ENCODE measurements at regions not wholly inside any gene's neighbourhood (a gene's known extent, or its start where the extent isn't known, plus 50 kb on each side); places are given as distances from the start of the nearest gene placed in this dataset.

DNA sequence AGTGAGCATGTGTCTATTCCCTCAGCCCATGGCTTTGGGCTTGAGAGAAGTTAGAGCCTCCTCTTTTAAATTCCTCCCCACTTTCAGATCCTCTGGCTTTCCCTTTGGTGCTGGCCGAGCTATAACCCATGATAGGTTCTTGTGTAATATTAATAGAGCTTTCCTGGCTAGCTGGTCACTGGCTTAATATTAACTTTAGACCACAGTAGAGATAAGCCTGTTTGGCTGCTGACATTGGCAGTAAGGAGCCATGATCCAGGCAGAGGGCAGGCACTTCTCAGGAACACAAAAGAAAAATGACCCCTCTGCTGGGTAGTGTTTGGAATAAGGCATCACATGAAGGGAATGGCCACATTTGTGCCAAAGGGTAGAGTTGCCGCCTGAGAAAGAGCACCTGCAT lies 65.4 kb upstream of the UMPS start:
- Histone ChIP-seq H3K27me3 (ENCODE audit: control insufficient read depth, insufficient read depth, low read length) (no peaks in the 10 kb centered on the region), H3K9me3 (ENCODE audit: control insufficient read depth, low read length) (no peaks in the 10 kb centered on the region), H3K36me3 (ENCODE audit: control insufficient read depth, insufficient read depth, low read length) (peaks cover 11% of the 10 kb centered on the region), H3K9ac (ENCODE audit: low read length) (no peak overlapping the region), H3K4me1 (ENCODE audit: control insufficient read depth, insufficient read depth, low read length) (peaks cover 13% of the 10 kb centered on the region), H3K4me3 (ENCODE audit: low read length) (no peak overlapping the region)

DNA sequence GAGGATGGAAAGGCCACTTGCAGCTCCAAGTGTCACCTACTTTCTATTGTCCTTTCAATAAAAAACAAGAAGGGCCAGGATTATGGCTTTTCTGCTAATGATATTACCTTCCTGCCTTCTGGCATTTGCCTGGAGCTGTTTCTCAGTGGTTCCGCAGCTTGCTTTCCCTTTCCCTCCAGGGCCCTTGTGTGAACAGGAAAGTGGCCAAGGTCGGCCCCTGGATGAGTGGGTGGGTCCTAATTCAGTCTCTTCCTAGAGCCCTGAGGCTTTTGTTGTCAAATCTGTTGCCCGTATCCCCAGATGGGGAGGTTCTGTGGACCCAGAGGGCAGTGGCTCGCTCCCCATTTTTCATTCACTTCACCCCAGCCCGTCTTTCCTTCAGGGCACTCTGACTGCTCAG lies 64.2 kb upstream of the UMPS start:
- Histone ChIP-seq H3K36me3 (ENCODE audit: control insufficient read depth, insufficient read depth, low read length) (peaks cover 8% of the 10 kb centered on the region), H3K4me3 (ENCODE audit: low read length) (no peak overlapping the region), H3K9me3 (ENCODE audit: control insufficient read depth, low read length) (no peaks in the 10 kb centered on the region), H3K27me3 (ENCODE audit: control insufficient read depth, insufficient read depth, low read length) (no peaks in the 10 kb centered on the region), H3K4me1 (ENCODE audit: control insufficient read depth, insufficient read depth, low read length) (peaks cover 13% of the 10 kb centered on the region), H3K9ac (ENCODE audit: low read length) (no peak overlapping the region)

DNA sequence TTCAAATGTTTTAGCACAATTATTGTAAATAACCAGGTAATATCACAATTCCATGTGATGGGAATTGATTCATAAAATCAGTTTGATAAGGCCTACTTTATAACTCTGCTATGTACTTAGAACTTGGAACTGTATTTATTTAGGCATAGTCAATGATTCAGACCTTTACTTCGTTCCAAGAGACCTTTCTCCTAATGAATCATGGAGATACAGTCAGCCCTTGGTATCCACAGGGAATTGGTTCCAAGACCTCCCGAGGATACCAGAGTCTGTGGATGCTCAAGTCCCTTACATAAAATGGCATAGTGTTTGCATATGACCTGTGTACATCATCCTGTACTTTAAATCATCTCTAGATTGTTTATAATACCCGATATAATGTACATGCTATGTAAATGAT lies 60.8 kb upstream of the UMPS start:
- Histone ChIP-seq H3K4me3 (ENCODE audit: low read length) (no peak overlapping the region), H3K27me3 (ENCODE audit: control insufficient read depth, insufficient read depth, low read length) (no peaks in the 10 kb centered on the region), H3K9me3 (ENCODE audit: control insufficient read depth, low read length) (no peaks in the 10 kb centered on the region), H3K9ac (ENCODE audit: low read length) (no peak overlapping the region), H3K36me3 (ENCODE audit: control insufficient read depth, insufficient read depth, low read length) (no peaks in the 10 kb centered on the region), H3K4me1 (ENCODE audit: control insufficient read depth, insufficient read depth, low read length) (peaks cover 6% of the 10 kb centered on the region)

DNA sequence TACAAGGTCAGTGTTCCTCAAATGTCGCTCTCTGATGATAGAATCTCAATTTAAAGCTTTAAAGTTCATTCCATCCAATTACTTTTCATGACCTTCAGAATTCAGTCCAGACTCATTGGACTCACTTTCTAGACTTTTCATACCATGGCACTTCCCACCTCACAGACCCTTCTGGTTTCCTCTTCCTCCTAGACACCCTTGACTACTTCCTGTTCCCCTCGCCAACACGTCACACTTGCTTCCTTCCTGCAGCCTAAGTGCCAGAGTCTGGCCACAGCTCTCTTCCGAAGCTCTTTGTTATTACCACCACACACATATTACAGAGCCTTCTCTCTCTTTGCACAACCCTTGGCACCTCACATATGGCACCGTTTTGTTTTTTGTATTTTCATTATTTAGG lies 59.1 kb upstream of the UMPS start:
- no peaks in the 10 kb centered on the region for H3K36me3 ChIP-seq (ENCODE audit: control insufficient read depth, insufficient read depth, low read length)
- H3K4me3 ChIP-seq (ENCODE audit: low read length), result no peak overlapping the region
- H3K9ac ChIP-seq (ENCODE audit: low read length), result no peak overlapping the region

DNA sequence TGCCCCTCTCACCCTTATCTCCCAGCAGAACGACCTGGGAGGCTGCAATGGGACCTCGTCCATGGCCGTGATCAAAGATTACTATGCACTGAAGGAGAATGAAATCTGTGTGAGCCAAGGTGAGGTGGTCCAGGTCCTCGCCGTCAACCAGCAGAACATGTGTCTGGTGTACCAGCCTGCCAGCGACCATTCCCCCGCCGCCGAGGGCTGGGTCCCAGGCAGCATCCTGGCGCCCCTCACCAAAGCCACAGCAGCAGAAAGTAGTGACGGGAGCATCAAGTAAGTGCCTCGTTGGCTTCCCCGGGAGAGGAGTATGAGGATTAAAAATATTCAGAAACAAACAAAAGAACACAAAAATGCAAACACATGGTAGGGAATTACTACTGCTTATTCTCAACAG lies 55.9 kb upstream of the UMPS start:
- H3K36me3 ChIP-seq (ENCODE audit: control insufficient read depth, insufficient read depth, low read length), result no peaks in the 10 kb centered on the region

More for the DNA sequence above, 59.1 kb upstream of the UMPS start:
- H3K27me3 ChIP-seq (ENCODE audit: control insufficient read depth, insufficient read depth, low read length), result no peaks in the 10 kb centered on the region
- no peaks in the 10 kb centered on the region for H3K9me3 ChIP-seq (ENCODE audit: control insufficient read depth, low read length)
- no peaks in the 10 kb centered on the region for H3K4me1 ChIP-seq (ENCODE audit: control insufficient read depth, insufficient read depth, low read length)

DNA sequence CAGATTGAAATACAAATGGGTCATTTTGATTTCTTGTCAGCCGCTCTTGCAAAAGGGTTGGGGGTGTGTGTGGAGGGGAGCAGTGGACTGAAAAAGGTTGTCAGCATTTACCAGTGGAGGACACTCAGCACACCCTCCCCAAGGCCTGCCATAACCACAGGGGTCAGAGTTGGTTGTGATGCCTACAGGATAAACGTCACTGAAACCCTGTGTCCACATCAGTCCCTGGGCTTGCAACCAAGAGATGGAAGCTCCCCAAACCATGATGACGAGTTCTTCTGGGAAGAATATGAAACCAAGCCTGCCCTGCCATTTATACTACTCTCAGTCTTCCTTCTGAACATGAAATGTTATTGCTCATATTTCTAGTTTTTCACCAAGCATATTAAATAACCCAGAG lies 54.0 kb upstream of the UMPS start:
- Histone ChIP-seq H3K4me3 (ENCODE audit: low read length) (no peak overlapping the region), H3K4me1 (ENCODE audit: control insufficient read depth, insufficient read depth, low read length) (no peaks in the 10 kb centered on the region), H3K27me3 (ENCODE audit: control insufficient read depth, insufficient read depth, low read length) (no peaks in the 10 kb centered on the region), H3K9ac (ENCODE audit: low read length) (no peak overlapping the region), H3K36me3 (ENCODE audit: control insufficient read depth, insufficient read depth, low read length) (no peaks in the 10 kb centered on the region), H3K9me3 (ENCODE audit: control insufficient read depth, low read length) (no peaks in the 10 kb centered on the region)

More for the DNA sequence above, 55.9 kb upstream of the UMPS start:
- Histone ChIP-seq H3K4me1 (ENCODE audit: control insufficient read depth, insufficient read depth, low read length) (no peaks in the 10 kb centered on the region), H3K9ac (ENCODE audit: low read length) (no peak overlapping the region), H3K9me3 (ENCODE audit: control insufficient read depth, low read length) (no peaks in the 10 kb centered on the region), H3K27me3 (ENCODE audit: control insufficient read depth, insufficient read depth, low read length) (no peaks in the 10 kb centered on the region), H3K4me3 (ENCODE audit: low read length) (no peak overlapping the region)

DNA sequence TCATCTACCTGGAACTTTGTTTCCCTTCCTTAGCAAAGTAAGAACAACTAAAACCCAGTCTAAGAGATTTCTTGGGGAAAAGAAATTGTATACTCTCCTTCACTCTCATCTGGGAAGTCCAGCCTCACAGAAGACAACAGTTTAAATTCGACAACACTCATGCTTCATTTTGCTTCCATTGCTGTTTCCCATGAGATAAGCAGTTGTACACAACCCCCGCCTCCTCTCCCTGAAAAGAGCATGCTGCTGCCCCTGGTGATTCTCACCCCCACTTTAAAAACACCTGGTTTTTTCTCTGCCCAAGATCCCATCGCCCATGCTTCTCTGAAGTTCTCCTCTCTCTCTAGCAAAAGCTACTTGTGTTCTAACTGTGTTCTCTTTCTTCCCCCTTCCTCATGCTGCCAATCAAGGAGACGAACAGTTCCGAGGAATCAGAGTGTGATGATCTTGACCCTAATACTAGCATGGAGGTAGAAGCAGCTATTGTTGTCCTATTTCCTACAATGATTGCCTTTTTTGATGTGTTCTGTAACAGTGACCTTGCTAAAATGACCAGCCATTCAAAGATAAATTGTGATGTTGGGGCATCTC lies 51.1 kb upstream of the UMPS start:
- no peaks in the 10 kb centered on the region for H3K36me3 ChIP-seq (ENCODE audit: control insufficient read depth, insufficient read depth, low read length)
- no peaks in the 10 kb centered on the region for H3K27me3 ChIP-seq (ENCODE audit: control insufficient read depth, insufficient read depth, low read length)
- peaks cover under 1% of the 10 kb centered on the region for H3K4me1 ChIP-seq (ENCODE audit: control insufficient read depth, insufficient read depth, low read length)
- H3K9me3 ChIP-seq (ENCODE audit: control insufficient read depth, low read length), result no peaks in the 10 kb centered on the region
- no peak overlapping the region for H3K4me3 ChIP-seq (ENCODE audit: low read length)
- no peak overlapping the region for H3K9ac ChIP-seq (ENCODE audit: low read length)

Measured in mucosa of stomach (tissue), 1 donor.